ENCODE measurements at regions not wholly inside any gene's neighbourhood (a gene's known extent, or its start where the extent isn't known, plus 50 kb on each side); places are given as distances from the start of the nearest gene placed in this dataset.

- Histone ChIP-seq H3K9me3 (no peaks in the 10 kb centered on the region), H3K36me3 (ENCODE audit: low read depth, missing control alignments) (no peaks in the 10 kb centered on the region), H3K4me1 (no peaks in the 10 kb centered on the region), H3K4me3 (no peak overlapping the region), H3K27me3 (no peaks in the 10 kb centered on the region), H3K27ac (no peak overlapping the region)
- DNase-seq: no peak
- WGBS, 2 donors: 93 to 96% methylated on average over 10 of the region's 10 CpGs
- intact Hi-C loops (cut with DNase I; ENCODE audit: low total_unique reads): no loop called here
- no peak for TF ChIP-seq POLR2A (IDR thresholded peaks at IDR 0.05)
- TF ChIP-seq CTCF (IDR thresholded peaks at IDR 0.05): no peak
These were observed 491.7 kb upstream of the MEIS1 start for GRCh38 chr2:65943099-65943786.

GRCh38 chr2:65940856-65941255, 494.1 kb upstream of the MEIS1 start:
- H3K4me1 ChIP-seq: no peaks in the 10 kb centered on the region
- H3K27ac ChIP-seq: no peak overlapping the region
- no peak for DNase-seq
- no peaks in the 10 kb centered on the region for H3K27me3 ChIP-seq
- no peaks in the 10 kb centered on the region for H3K36me3 ChIP-seq (ENCODE audit: low read depth, missing control alignments)
- H3K9me3 ChIP-seq: no peaks in the 10 kb centered on the region
- WGBS, 2 donors: 88 to 96% methylated on average over 2 of the region's 2 CpGs
- TF ChIP-seq CTCF (IDR thresholded peaks at IDR 0.05) (no peak), POLR2A (IDR thresholded peaks at IDR 0.05) (no peak)
- H3K4me3 ChIP-seq: no peak overlapping the region
- intact Hi-C loops (cut with DNase I; ENCODE audit: low total_unique reads): no loop called here

GRCh38 chr2:65939687-65940086, 495.2 kb upstream of the MEIS1 start:
- TF ChIP-seq POLR2A (IDR thresholded peaks at IDR 0.05) (no peak), CTCF (IDR thresholded peaks at IDR 0.05) (no peak)
- Histone ChIP-seq H3K27ac (no peak overlapping the region), H3K36me3 (ENCODE audit: low read depth, missing control alignments) (no peaks in the 10 kb centered on the region), H3K27me3 (no peaks in the 10 kb centered on the region), H3K4me3 (no peak overlapping the region), H3K9me3 (no peaks in the 10 kb centered on the region), H3K4me1 (no peaks in the 10 kb centered on the region)
- intact Hi-C loops (cut with DNase I; ENCODE audit: low total_unique reads): no loop called here
- 78 to 95% methylated on average over 2 of the region's 2 CpGs for WGBS, 2 donors
- no peak for DNase-seq

GRCh38 chr2:65937379-65938160, 497.4 kb upstream of the MEIS1 start:
- no peaks in the 10 kb centered on the region for H3K36me3 ChIP-seq (ENCODE audit: low read depth, missing control alignments)
- intact Hi-C loops (cut with DNase I; ENCODE audit: low total_unique reads): no loop called here
- no peaks in the 10 kb centered on the region for H3K27me3 ChIP-seq
- no peak overlapping the region for H3K4me3 ChIP-seq
- WGBS, 2 donors: 76 to 87% methylated on average over 3 of the region's 3 CpGs
- H3K4me1 ChIP-seq: no peaks in the 10 kb centered on the region
- H3K27ac ChIP-seq: no peak overlapping the region
- DNase-seq: no peak
- no peaks in the 10 kb centered on the region for H3K9me3 ChIP-seq
- TF ChIP-seq CTCF (IDR thresholded peaks at IDR 0.05) (no peak), POLR2A (IDR thresholded peaks at IDR 0.05) (no peak)
